Endothelial cell of umbilical vein (primary cell): ENCODE measurements at regions not wholly inside any gene's neighbourhood (a gene's known extent, or its start where the extent isn't known, plus 50 kb on each side); places are given as distances from the start of the nearest gene placed in this dataset.

Source experiments
- BruUV-seq: library from RNA; stranded (reverse); fragments of 400-500 nt; replicated peaks from 2 replicates; lab custom pipeline; 2021; lab: Mats Ljungman, UMichigan
- CTCF ChIA-PET: fragments of 300-600, 350-600 bp; sonication (Branson Sonifier 250); formaldehyde crosslinking; loops from one replicate; lab custom pipeline; 2021; ENCODE audit warnings: antibody characterized with exemption, inconsistent platforms; lab: Charles Lee
- POLR2A ChIA-PET: fragments of 300-600, 350-600 bp; sonication (Branson Sonifier 250); formaldehyde crosslinking; loops from one replicate; lab custom pipeline; 2021; ENCODE audit warnings: antibody characterized with exemption, inconsistent platforms; lab: Charles Lee
- DNase-seq: peaks from one replicate; pipeline ENCODE4 v3.0.0-alpha.2; 2011; ENCODE audit warnings: low read depth, low spot score
- FAIRE-seq: peaks from 2 replicates; lab custom pipeline; 2011; peaks lifted over from hg19 to GRCh38; lab: Jason Lieb, UNC
- H2AFZ ChIP-seq: 2 replicates; pipeline ENCODE4 v1.6.0; 2012; ENCODE audit warnings: low read depth, low read length, control low read depth, inconsistent platforms
- H3K27ac ChIP-seq: 2 replicates; pipeline ENCODE4 v1.5.1; 2011; ENCODE audit warnings: low read depth, mild to moderate bottlenecking, control low read depth, low read length, moderate library complexity; ENCODE audit not compliant: insufficient read depth
- H3K27me3 ChIP-seq, 2 experiments: 2 replicates each; pipeline versions ENCODE4 v1.6.0 to v1.6.1; 2011; ENCODE audit warnings: low read length in 2 of 2, mixed read lengths in 1 of 2; ENCODE audit not compliant: control insufficient read depth in 2 of 2, insufficient read depth in 2 of 2
- H3K36me3 ChIP-seq, 2 experiments: 2 replicates in 1 of 2; 3 replicates in 1 of 2; pipeline ENCODE4 v1.5.1; 2011; ENCODE audit warnings: low read length in 2 of 2, mild to moderate bottlenecking in 1 of 2, moderate library complexity in 1 of 2; ENCODE audit not compliant: control insufficient read depth in 2 of 2, insufficient read depth in 2 of 2; ENCODE audit errors: extremely low read depth in 1 of 2
- H3K4me1 ChIP-seq: 3 replicates; pipeline ENCODE4 v1.5.1; 2011; ENCODE audit warnings: mild to moderate bottlenecking, low read length; ENCODE audit not compliant: control insufficient read depth, insufficient read depth; ENCODE audit errors: extremely low read depth
- H3K4me2 ChIP-seq: 2 replicates; pipeline ENCODE4 v1.6.1; 2011; ENCODE audit warnings: low read length, control low read depth, mixed read lengths; ENCODE audit not compliant: insufficient read depth
- H3K4me3 ChIP-seq, 3 experiments: fragments of 200-600 bp in 1 of 3; sonication (generic), shearing (Covaris generic) in 1 of 3; replicated peaks in 1 of 3; 2 replicates each; pipeline ENCODE4 v1.5.1; 2011 to 2016; ENCODE audit warnings: control low read depth in 3 of 3, low read length in 3 of 3, mild to moderate bottlenecking in 2 of 3, inconsistent platforms in 1 of 3, low read depth in 1 of 3, moderate library complexity in 1 of 3; ENCODE audit not compliant: insufficient read depth in 1 of 3
- H3K79me2 ChIP-seq: 2 replicates; pipeline ENCODE4 v1.6.0; 2012; ENCODE audit warnings: low read length, inconsistent platforms; ENCODE audit not compliant: control insufficient read depth, insufficient read depth
- H3K9ac ChIP-seq: replicated peaks from 2 replicates; pipeline ENCODE3; 2011; ENCODE audit warnings: low read length, control low read depth; ENCODE audit not compliant: insufficient read depth; ENCODE audit errors: extremely low read depth
- H3K9me1 ChIP-seq: replicated peaks from 3 replicates; pipeline ENCODE4 v1.6.0; 2011; ENCODE audit warnings: mild to moderate bottlenecking, low read length; ENCODE audit not compliant: control insufficient read depth, insufficient read depth; ENCODE audit errors: extremely low read depth
- H3K9me3 ChIP-seq: replicated peaks from 2 replicates; pipeline ENCODE4 v1.5.1; 2012; ENCODE audit warnings: low read length, inconsistent platforms; ENCODE audit not compliant: control insufficient read depth, insufficient read depth
- H4K20me1 ChIP-seq: replicated peaks from 2 replicates; pipeline ENCODE3; 2011; ENCODE audit warnings: mild to moderate bottlenecking, low read length; ENCODE audit not compliant: control insufficient read depth, insufficient read depth; ENCODE audit errors: extremely low read depth
- EZH2 ChIP-seq: IDR thresholded peaks from 2 replicates; pipeline ENCODE4 v1.6.1; 2012; ENCODE audit warnings: borderline replicate concordance, low read depth, mild to moderate bottlenecking, moderate library complexity, low read length, inconsistent platforms; ENCODE audit not compliant: severe bottlenecking
- FOS ChIP-seq: IDR thresholded peaks from 2 replicates; pipeline ENCODE4 v1.6.1; 2011; ENCODE audit warnings: mild to moderate bottlenecking, low read length, moderate library complexity, borderline replicate concordance; ENCODE audit not compliant: insufficient read depth
- GATA2 ChIP-seq: IDR thresholded peaks from 2 replicates; pipeline ENCODE4 v1.7.0; 2011; ENCODE audit warnings: low read depth, mild to moderate bottlenecking, moderate library complexity, mixed read lengths, low read length; ENCODE audit not compliant: insufficient read length, insufficient read depth
- JUN ChIP-seq: IDR thresholded peaks from 2 replicates; pipeline ENCODE4 v1.6.1; 2011; ENCODE audit warnings: borderline replicate concordance, low read depth; ENCODE audit not compliant: insufficient read length, insufficient read depth
- MYC ChIP-seq: IDR thresholded peaks from one replicate; pipeline ENCODE4 v1.6.1; 2011; ENCODE audit warnings: mild to moderate bottlenecking, low read depth, low read length
- POLR2A ChIP-seq: IDR thresholded peaks from 2 replicates; pipeline ENCODE4 v1.6.1; 2012; ENCODE audit warnings: low read depth, mild to moderate bottlenecking, control low read depth, low read length
- POLR2AphosphoS5 ChIP-seq: IDR thresholded peaks from 2 replicates; pipeline ENCODE4 v1.6.1; 2012; ENCODE audit warnings: low read depth, mild to moderate bottlenecking, control low read depth, low read length, moderate library complexity; ENCODE audit not compliant: insufficient read depth
- dilution Hi-C: fragments of 300-500 bp; cut with MboI; formaldehyde crosslinking; loops from one replicate; pipeline ENCODE4 v1.15.0; 2019; ENCODE audit warnings: low sequenced_read_pairs; ENCODE audit not compliant: extremely low pct_ligation_motif_present
- intact Hi-C: fragments of 100-400 bp; cut with micrococcal nuclease; formaldehyde crosslinking; loops from one replicate; pipeline ENCODE4 v1.10.0; 2022
- TF ChIP-seq, protein P1 (sequence below), 2 donors: IDR thresholded peaks; 1 replicate in 1 of 2; 2 replicates in 1 of 2; pipeline ENCODE4 v1.5.1; 2011; ENCODE audit warnings: low read length in 2 of 2, mild to moderate bottlenecking in 2 of 2, moderate library complexity in 2 of 2, control low read depth in 1 of 2, inconsistent platforms in 1 of 2, low read depth in 1 of 2; ENCODE audit not compliant: insufficient read depth in 1 of 2; ENCODE audit errors: extremely low read depth in 1 of 2
- TF ChIP-seq, protein P2 (sequence below): IDR thresholded peaks from 2 replicates; pipeline ENCODE4 v1.6.1; 2011; ENCODE audit not compliant: insufficient read depth, insufficient read length

DNA sequence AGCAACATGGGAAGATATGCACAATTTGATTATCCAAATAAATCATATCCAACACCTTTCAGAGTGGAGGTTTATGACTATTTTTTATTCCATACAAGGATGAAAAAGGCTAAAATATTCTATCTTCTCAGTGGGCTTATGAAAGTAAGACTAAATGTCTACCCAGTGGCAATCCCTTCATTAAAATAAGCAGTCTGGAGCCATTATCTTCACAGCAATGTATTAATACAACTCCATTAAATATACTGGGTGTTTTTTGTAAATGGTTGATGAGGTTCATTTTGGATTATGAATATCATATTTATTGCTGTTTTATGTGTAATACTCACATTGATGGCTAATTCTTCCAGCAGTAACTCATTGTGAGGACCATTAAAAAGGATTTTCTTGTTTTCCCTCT lies 352.7 kb upstream of the SOX11 start:
- BruUV-seq = no TSS peak
- H3K9ac ChIP-seq = no peak overlapping the region
- intact Hi-C loops (no loop called here), dilution Hi-C loops (no loop called here)
- H3K4me2 ChIP-seq = no peak overlapping the region
- H4K20me1 ChIP-seq = no peaks in the 10 kb centered on the region
- FAIRE-seq = no peak
- ChIA-PET CTCF (no interaction called here), POLR2A (no interaction called here)
- H3K27ac ChIP-seq = no peak overlapping the region
- H3K79me2 ChIP-seq = no peaks in the 10 kb centered on the region
- no peaks in the 10 kb centered on the region for H3K4me1 ChIP-seq
- H3K36me3 ChIP-seq = no peaks in the 10 kb centered on the region
- no peaks in the 10 kb centered on the region for H3K27me3 ChIP-seq
- H3K9me3 ChIP-seq = peaks cover 2% of the 10 kb centered on the region
- no peak overlapping the region for H2AFZ ChIP-seq
- no peaks in the 10 kb centered on the region for H3K9me1 ChIP-seq
- H3K4me3 ChIP-seq = no peak overlapping the region
- DNase-seq = no peak
- TF ChIP-seq POLR2AphosphoS5 (no peak), MYC (no peak), FOS (no peak), EZH2 (no peak), JUN (no peak), GATA2 (no peak), POLR2A (no peak)
- TF ChIP-seq, protein P1, sequence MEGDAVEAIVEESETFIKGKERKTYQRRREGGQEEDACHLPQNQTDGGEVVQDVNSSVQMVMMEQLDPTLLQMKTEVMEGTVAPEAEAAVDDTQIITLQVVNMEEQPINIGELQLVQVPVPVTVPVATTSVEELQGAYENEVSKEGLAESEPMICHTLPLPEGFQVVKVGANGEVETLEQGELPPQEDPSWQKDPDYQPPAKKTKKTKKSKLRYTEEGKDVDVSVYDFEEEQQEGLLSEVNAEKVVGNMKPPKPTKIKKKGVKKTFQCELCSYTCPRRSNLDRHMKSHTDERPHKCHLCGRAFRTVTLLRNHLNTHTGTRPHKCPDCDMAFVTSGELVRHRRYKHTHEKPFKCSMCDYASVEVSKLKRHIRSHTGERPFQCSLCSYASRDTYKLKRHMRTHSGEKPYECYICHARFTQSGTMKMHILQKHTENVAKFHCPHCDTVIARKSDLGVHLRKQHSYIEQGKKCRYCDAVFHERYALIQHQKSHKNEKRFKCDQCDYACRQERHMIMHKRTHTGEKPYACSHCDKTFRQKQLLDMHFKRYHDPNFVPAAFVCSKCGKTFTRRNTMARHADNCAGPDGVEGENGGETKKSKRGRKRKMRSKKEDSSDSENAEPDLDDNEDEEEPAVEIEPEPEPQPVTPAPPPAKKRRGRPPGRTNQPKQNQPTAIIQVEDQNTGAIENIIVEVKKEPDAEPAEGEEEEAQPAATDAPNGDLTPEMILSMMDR (IDR thresholded peaks at IDR 0.05; ENCODE audit: extremely low read depth in 1 of 2, insufficient read depth in 1 of 2, low read depth in 1 of 2, low read length in 2 of 2) = no peak
- TF ChIP-seq, protein P2, sequence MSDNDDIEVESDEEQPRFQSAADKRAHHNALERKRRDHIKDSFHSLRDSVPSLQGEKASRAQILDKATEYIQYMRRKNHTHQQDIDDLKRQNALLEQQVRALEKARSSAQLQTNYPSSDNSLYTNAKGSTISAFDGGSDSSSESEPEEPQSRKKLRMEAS = no peak
